ENCODE measurements at regions not wholly inside any gene's neighbourhood (a gene's known extent, or its start where the extent isn't known, plus 50 kb on each side); places are given as distances from the start of the nearest gene placed in this dataset.

- TF ChIP-seq CTCF (IDR thresholded peaks at IDR 0.05) (no peak), POLR2A (IDR thresholded peaks at IDR 0.05) (no peak)
These were observed 115.9 kb upstream of the RBPJ start for GRCh38 chr4:26204911-26205370.
